ENCODE measurements at regions not wholly inside any gene's neighbourhood (a gene's known extent, or its start where the extent isn't known, plus 50 kb on each side); places are given as distances from the start of the nearest gene placed in this dataset.

DNA sequence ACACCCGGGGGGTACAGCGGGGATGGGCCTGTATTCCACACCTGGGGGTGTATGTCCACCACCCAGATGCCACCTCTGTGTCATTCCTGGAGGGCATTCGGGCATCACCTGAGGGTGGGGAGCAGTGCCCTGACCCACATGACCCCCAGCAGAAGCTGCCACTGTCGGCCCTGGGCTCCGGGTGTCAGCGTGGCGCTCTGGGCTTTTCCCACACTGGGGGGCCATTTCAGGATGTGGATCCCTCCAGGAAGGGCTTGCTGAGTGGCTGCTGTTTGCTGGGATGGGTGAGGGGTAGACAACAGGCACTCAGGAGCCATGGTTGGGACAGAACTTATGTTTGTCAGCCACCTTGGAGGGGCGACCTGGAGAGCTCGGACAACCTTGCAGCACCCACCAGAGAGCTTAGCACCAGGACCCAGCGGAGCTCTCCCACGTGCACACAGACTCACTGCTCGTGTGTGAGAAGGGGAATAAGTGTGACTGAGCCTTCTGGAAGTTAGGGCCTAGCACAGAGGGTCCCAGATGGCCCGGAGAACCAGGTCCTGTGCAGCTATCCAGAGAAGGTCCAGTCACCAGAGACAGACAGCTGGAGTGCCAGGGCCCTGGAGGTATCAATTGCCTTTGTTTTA is 102.7 kb downstream of the METRNL start:
- TF ChIP-seq EZH2 (IDR thresholded peaks at IDR 0.05; ENCODE audit: borderline replicate concordance, low read depth, low read length, severe bottlenecking), result no peak
- TF ChIP-seq, protein P1, sequence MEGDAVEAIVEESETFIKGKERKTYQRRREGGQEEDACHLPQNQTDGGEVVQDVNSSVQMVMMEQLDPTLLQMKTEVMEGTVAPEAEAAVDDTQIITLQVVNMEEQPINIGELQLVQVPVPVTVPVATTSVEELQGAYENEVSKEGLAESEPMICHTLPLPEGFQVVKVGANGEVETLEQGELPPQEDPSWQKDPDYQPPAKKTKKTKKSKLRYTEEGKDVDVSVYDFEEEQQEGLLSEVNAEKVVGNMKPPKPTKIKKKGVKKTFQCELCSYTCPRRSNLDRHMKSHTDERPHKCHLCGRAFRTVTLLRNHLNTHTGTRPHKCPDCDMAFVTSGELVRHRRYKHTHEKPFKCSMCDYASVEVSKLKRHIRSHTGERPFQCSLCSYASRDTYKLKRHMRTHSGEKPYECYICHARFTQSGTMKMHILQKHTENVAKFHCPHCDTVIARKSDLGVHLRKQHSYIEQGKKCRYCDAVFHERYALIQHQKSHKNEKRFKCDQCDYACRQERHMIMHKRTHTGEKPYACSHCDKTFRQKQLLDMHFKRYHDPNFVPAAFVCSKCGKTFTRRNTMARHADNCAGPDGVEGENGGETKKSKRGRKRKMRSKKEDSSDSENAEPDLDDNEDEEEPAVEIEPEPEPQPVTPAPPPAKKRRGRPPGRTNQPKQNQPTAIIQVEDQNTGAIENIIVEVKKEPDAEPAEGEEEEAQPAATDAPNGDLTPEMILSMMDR (IDR thresholded peaks at IDR 0.05; ENCODE audit: borderline replicate concordance, extremely low read depth, low read length, poor library complexity, severe bottlenecking), result no peak

Measured in DND-41 (cell line).